Upper lobe of left lung (tissue), 4 donors: ENCODE measurements at regions not wholly inside any gene's neighbourhood (a gene's known extent, or its start where the extent isn't known, plus 50 kb on each side); places are given as distances from the start of the nearest gene placed in this dataset.
"Not testable (repeated sequence)": the region's sequence is repeated elsewhere in the genome, so short reads cannot be mapped to it uniquely, and the experiment has no call there.

ENCODE experiments used
- POLR2A ChIP-seq, 4 donors: fragments of 450-650 bp; IDR thresholded peaks; one replicate each; pipeline ENCODE4 v1.5.1; 2016 to 2017; ENCODE audit warnings: antibody characterized with exemption in 4 of 4, mild to moderate bottlenecking in 2 of 4
- TF ChIP-seq, protein P1 (sequence below), 6 experiments: fragments of 450-650 bp in 4 of 6; fragments of 200-600 bp in 2 of 6; sonication (generic) in 2 of 6; IDR thresholded peaks; one replicate each; pipeline ENCODE4 v1.5.1; 2016 to 2019; ENCODE audit warnings: antibody characterized with exemption in 6 of 6

DNA sequence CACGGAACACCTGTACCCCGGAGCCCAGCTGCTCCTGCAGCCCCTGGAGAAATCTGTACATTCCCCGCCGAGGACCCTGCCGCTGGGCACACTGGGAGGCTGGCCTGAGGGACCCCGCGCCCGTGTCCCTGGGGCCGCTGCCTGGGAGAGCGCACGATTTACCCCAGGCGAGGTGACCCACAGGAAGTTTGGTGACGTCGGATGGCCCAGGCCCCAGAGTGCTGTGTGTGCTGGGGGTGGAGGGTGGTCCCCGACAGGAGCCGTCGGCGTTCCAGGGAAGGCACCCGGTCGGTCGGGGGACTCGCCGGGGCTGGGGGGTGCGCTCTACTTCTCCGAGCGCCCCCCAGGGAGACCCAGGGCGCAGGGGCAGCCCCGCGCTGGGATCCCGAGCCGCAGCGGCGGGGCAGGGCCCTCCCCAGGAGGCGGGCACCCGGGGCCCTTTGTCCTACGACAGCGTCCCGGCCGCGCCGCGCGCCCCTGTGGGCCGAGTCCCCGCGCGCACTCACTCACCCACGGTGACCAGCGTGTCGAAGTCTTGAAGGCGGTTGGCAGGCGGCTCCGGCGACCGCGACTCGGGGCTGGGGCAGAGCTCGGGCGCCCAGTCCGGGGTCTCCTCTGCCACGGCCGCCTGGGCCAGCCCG, 167.9 kb upstream of the PRKX start:
- TF ChIP-seq, protein P1, sequence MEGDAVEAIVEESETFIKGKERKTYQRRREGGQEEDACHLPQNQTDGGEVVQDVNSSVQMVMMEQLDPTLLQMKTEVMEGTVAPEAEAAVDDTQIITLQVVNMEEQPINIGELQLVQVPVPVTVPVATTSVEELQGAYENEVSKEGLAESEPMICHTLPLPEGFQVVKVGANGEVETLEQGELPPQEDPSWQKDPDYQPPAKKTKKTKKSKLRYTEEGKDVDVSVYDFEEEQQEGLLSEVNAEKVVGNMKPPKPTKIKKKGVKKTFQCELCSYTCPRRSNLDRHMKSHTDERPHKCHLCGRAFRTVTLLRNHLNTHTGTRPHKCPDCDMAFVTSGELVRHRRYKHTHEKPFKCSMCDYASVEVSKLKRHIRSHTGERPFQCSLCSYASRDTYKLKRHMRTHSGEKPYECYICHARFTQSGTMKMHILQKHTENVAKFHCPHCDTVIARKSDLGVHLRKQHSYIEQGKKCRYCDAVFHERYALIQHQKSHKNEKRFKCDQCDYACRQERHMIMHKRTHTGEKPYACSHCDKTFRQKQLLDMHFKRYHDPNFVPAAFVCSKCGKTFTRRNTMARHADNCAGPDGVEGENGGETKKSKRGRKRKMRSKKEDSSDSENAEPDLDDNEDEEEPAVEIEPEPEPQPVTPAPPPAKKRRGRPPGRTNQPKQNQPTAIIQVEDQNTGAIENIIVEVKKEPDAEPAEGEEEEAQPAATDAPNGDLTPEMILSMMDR (IDR thresholded peaks at IDR 0.05), result not testable (repeated sequence)
- not testable (repeated sequence) for TF ChIP-seq POLR2A (IDR thresholded peaks at IDR 0.05)
